ENCODE measurements at regions not wholly inside any gene's neighbourhood (a gene's known extent, or its start where the extent isn't known, plus 50 kb on each side); places are given as distances from the start of the nearest gene placed in this dataset.

GRCh38 chr2:129866391-129866790 is 113.1 kb upstream of the RAB6C start:
- TF ChIP-seq CTCF (IDR thresholded peaks at IDR 0.05; ENCODE audit: insufficient read depth, low read length) = no peak
- no peak for TF ChIP-seq POLR2AphosphoS5 (IDR thresholded peaks at IDR 0.05; ENCODE audit: low read depth)
- no peak for TF ChIP-seq REST (IDR thresholded peaks at IDR 0.05; ENCODE audit: insufficient replicate concordance, low read depth)
- TF ChIP-seq GABPA (IDR thresholded peaks at IDR 0.05; ENCODE audit: low read depth) = no peak
- no peak for TF ChIP-seq SPI1 (IDR thresholded peaks at IDR 0.05; ENCODE audit: borderline replicate concordance, low read depth)

Measured in HL-60 (cell line).